HT-29 (cell line): ENCODE measurements at regions not wholly inside any gene's neighbourhood (a gene's known extent, or its start where the extent isn't known, plus 50 kb on each side); places are given as distances from the start of the nearest gene placed in this dataset.
"Not testable (repeated sequence)": the region's sequence is repeated elsewhere in the genome, so short reads cannot be mapped to it uniquely, and the experiment has no call there.

ENCODE experiments used
- DNase-seq: peaks from one replicate; pipeline ENCODE4 v3.0.0-alpha.2; 2015; ENCODE audit warnings: low spot score

DNA sequence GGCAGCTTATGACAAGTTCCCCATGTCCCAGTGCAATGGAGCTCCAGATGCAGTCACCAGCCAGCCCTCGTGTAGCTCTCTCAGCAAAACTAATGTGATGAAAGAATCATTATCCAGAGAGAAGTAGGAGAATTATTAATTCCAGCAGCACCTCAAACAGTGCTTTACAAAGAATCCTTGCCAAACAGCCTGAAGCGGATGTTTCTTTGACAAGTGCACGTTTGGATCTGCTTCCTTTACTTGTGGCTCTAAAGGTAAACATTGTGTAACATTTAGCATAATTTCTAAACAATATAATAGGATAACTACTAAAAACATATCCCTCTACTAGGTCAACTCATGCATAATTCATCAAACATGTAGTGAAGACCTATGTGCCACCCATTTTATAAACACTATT, 197.0 kb downstream of the FAM181B start:
- no peak for DNase-seq

DNA sequence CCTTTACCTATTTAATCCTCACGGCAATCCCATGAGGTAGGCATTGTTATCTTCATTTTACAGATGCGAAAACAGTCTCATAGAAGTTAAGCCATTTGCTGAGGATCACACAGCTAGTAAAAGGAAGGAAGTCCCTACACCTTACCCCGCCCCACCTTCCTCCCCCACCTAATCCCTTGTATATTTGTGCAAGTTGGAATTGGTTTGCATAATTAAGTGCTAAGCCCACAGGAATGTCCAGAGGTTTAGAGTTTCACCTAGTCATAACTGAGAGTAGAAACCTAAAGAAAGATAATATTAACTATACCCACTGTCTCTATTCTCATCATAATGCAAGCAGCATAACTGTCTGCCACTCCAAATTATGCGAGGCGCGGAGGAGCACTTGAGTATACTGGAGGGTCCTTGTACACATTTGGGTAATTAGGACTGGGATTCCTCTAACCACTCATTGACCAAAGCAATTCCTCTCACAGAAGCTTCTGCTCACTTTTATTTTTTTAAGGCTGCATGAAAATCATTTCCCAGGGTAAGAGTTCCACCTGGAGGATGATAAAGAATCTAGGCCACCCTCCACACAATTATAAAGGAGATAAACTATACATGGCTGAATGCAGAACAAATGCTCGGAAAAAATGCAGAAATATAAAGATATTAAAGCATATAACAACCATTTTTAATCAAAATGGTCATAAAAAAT, 199.9 kb downstream of the FAM181B start:
- DNase-seq, result no peak

- no peak for DNase-seq
Measured at GRCh38 chr11:82529936-82530335, 203.7 kb downstream of the FAM181B start.

DNA sequence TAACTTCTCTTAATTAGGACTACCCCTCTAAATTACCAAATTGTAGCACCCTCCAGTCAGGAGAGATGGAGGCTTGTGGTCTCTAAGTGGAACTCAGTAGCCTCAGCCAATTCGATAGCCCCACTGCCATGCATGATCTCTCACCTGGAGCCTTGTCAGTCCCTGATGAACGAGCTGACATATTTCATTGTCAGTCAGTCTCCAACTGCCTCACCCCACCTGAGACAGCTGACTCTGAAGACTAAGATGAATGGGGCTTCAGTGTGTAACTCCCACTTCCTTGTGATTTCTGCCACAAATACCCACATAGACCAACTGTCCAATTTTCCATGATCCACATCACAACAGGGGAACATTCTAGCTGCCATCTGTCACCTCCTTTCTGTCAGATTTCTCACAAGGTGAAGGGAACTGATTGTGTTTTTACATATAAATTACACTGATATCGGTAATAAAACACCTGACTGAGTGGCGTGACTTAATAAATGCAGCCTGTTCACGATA, 206.5 kb downstream of the FAM181B start:
- DNase-seq, result no peak

DNA sequence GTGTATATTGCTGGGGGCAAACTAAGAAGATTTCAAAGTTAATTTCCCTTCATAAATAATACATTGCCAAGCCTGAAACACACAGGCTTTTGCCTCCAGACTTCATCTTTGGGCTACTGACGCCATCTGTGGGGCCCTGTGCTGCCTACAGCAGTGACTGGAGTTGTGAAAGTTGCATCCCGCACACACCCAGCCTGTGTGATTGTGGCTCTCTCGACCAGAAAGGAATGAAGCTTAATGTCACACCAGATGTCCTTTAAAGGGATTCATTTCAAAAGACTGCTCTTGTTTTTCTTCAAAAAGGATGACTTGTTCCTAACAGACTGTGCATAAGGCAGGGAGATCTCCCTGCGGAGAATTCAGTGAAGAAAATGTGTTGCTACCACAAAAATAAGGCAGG, 210.5 kb downstream of the FAM181B start:
- DNase-seq, result no peak

DNA sequence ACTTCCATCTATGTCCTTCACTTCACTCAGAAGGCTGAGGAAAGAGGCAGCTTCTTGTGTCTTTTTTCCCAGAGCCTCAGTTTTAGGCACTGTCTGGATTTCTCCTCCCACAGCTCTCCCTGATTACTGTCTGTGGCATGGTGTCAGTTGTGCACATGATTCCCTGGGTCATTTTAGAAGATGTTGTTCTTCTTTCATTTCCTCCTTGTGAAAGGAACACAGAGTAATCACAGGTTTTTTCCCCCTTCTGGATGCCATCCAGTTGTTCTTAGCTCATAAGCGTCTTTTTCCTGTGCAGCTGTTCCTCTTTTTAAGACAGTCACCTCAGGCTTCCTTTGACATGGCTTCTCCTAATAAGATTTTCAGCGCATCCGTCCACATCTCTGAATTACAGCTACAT, 212.2 kb downstream of the FAM181B start:
- DNase-seq, result no peak

- DNase-seq, result no peak
Measured at GRCh38 chr11:82507288-82507687, 226.4 kb downstream of the FAM181B start.

GRCh38 chr11:82505379-82505778, 228.3 kb downstream of the FAM181B start:
- DNase-seq, result no peak

- DNase-seq, result not testable (repeated sequence)
Measured at GRCh38 chr11:82501174-82501573, 232.5 kb downstream of the FAM181B start.

DNA sequence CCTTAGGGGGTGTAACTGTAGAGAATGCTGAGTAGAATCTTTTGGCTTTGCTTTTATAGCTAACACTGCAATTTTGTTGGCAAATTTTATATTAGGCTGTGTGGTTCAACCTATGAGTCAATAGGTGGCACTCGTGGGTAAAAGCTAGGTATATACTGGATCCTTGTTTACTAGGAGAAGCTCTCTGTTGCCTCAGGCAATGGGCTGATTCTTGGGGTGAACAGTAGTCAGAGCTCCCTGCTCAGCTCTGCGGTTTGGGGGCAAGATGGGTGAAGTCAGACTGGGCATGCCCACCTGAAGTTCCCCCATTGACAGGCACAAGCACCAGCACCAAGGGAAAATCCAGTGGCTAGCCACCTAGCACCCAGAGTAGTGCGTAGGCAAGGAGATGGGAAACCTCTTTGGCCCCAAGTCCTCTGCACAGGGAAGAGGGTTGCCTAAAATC, 238.7 kb downstream of the FAM181B start:
- DNase-seq, result peak; percentile 15

GRCh38 chr11:82474876-82475275, 258.8 kb downstream of the FAM181B start:
- DNase-seq, result no peak

GRCh38 chr11:82465481-82465880, 268.2 kb downstream of the FAM181B start:
- no peak for DNase-seq

GRCh38 chr11:82462608-82463242, 270.9 kb downstream of the FAM181B start:
- no peak for DNase-seq

DNA sequence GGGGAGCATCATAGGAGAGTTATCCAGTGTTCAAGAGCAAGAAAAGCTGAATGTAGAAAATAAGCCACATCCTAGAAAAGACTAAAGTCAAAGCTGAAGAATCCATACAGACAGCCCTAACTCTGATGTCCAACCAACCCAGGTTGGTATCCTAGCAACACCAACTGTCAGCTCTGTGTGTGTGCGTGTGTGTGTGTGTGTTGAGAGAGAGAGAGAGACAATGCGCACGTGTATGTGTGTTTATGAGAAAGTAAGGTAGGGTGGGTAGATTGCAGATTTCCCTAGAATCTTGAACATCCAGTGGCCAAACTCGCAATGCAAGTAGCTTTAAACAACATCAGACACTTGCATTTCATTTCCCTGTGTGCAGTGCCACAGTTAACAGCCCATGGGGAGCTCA, 274.9 kb downstream of the FAM181B start:
- no peak for DNase-seq

DNA sequence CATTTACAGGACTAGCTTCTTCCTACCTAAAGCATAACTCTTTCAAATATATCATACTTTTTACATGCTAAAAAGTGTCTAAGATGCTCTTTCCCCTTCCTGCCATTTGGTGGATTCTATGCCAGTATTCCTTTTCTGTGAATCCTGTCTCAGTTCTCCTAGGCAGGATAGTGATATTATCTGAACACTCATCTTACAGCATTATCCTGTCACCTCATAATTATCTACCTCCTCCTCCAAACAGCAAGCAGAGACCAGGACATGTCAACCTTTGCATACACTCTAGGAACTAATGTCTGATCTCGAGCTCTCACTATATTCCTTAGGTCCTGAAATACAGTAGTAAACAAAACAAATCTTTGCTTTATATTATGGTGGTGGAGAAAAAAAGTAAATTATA, 275.5 kb downstream of the FAM181B start:
- no peak for DNase-seq

DNA sequence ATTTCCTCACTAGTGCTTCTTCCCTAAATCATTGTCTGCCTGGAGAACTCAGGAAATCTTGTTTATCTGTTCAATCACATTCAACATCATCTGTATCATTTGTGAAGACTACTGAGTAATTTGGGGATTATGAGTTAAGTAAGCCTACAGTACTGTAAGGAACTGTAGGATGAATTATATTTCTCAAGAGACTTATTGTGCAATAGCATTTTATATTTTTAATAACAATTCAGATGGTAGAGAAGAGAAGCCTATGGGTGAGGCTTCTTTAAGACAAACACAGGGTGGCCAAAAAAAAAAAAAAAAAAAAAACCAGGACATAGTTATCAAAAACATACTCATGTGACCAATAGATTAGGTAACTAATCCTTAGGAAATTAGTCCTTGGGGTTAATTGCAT, 282.7 kb downstream of the FAM181B start:
- DNase-seq, result no peak

DNA sequence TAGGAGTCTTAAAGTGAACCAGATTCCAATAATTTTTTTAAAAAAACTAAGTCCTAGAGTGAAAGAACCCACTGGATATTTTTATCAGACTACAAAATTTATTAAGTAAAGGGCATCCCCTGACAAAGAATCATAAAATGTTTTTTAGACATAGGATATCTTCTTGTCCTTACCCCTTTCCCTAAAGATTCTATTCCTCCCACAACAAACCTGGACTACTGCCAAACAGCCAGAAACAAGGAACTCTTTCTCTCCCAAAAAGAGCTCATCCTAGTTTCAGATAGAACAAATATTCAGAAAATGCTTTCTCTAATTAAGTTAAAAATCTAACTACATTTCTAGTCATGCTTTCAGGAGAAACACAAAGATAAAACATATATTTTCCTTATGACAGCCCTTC, 327.1 kb downstream of the FAM181B start:
- DNase-seq, result no peak

GRCh38 chr11:82405421-82405820, 328.2 kb downstream of the FAM181B start:
- no peak for DNase-seq

DNA sequence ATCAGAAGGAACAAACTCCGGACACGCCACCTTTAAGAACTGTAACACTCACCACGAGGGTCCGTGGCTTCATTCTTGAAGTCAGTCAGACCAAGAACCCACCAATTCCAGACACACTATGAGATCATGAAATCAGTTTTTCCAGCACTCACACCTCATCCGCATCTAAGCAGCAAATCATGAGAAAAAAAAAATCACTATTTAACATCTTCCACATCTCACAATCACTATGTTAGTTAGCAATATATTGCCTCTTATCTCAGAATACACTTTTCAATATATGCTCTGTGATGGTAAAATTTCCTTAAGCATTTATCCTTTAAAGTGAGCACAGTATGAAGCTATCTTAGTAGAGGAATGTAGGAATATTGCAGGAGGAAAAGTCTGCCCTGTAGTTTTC, 328.7 kb downstream of the FAM181B start:
- no peak for DNase-seq

GRCh38 chr11:82403640-82404305, 329.9 kb downstream of the FAM181B start:
- DNase-seq, result no peak

DNA sequence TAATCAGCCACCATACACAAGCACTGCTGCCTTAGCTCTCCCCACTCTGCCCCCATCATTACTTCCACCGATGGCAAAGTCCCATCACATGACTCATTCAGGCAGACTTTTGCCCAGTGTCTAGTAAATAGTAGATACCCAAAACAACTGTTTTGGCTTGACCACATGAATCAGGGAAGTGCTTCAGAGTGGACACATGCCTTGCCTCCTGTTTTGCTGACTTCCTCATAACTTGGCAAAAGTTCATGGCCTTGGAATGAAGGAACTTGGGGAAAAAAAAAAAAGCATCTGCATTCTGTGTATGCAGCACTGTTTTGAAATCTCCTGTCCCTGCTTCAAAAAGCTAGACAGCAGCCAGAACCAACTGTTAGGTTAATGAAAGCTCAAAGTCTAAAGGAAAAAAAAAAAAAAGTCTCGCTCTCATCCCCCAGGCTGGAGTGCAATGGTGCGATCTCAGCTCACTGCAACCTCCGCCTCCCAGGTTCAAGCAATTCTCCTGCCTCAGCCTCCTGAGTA, 335.3 kb downstream of the FAM181B start:
- DNase-seq, result no peak

- DNase-seq, result not testable (repeated sequence)
Measured at GRCh38 chr11:82396639-82397038, 337.0 kb downstream of the FAM181B start.
